B cell (primary cell): ENCODE measurements at regions not wholly inside any gene's neighbourhood (a gene's known extent, or its start where the extent isn't known, plus 50 kb on each side); places are given as distances from the start of the nearest gene placed in this dataset.

Experiments
- ATAC-seq: fragments of 200-7000 bp; cut with Tn5 transposase; one replicate; pipeline ENCODE4 v1.10.0; 2021; ENCODE audit warnings: low read depth, mild to moderate bottlenecking, moderate number of reproducible peaks, moderate library complexity
- CTCF ChIA-PET: fragments of 350-600 bp; sonication (Branson Sonifier 250); formaldehyde crosslinking; loops from one replicate; lab custom pipeline; 2021; ENCODE audit warnings: antibody characterized with exemption, inconsistent platforms; lab: Charles Lee
- POLR2A ChIA-PET: fragments of 350-600 bp; sonication (Branson Sonifier 250); formaldehyde crosslinking; loops from one replicate; lab custom pipeline; 2021; ENCODE audit warnings: antibody characterized with exemption; lab: Charles Lee
- DNase-seq: peaks from one replicate; pipeline ENCODE4 v3.0.0; 2013
- H2AFZ ChIP-seq: 2 replicates; pipeline ENCODE4 v1.6.1; 2012; ENCODE audit warnings: mild to moderate bottlenecking, low read depth, low read length; ENCODE audit not compliant: insufficient read depth, poor library complexity, severe bottlenecking
- H3K27ac ChIP-seq, 2 donors: 1 replicate in 1 of 2; 2 replicates in 1 of 2; pipeline ENCODE4 v1.5.1; 2012 to 2013; ENCODE audit warnings: low read length in 2 of 2, mild to moderate bottlenecking in 2 of 2, moderate library complexity in 1 of 2
- H3K27me3 ChIP-seq, 4 experiments: fragments of 200-600 bp in 1 of 4; sonication (generic) in 1 of 4; replicated peaks in 1 of 4; 1 replicate in 2 of 4; 2 replicates in 2 of 4; pipeline versions ENCODE4 v1.6.1 to v1.7.0; 2013 to 2016; ENCODE audit warnings: low read length in 3 of 4, mild to moderate bottlenecking in 2 of 4, mixed read lengths in 1 of 4, moderate library complexity in 1 of 4; ENCODE audit not compliant: insufficient read depth in 4 of 4, control insufficient read depth in 3 of 4; ENCODE audit errors: control extremely low read depth in 1 of 4
- H3K36me3 ChIP-seq, 2 experiments: replicated peaks in 1 of 2; 1 replicate in 1 of 2; 2 replicates in 1 of 2; pipeline versions ENCODE4 v1.6.1 to v1.7.1; 2013; ENCODE audit warnings: low read length in 1 of 2; ENCODE audit not compliant: insufficient read depth in 2 of 2, control insufficient read depth in 1 of 2; ENCODE audit errors: control extremely low read depth in 1 of 2, extremely low read depth in 1 of 2
- H3K4me1 ChIP-seq, 2 donors: fragments of 200-600 bp in 1 of 2; sonication (generic) in 1 of 2; 1 replicate in 1 of 2; 2 replicates in 1 of 2; pipeline versions ENCODE4 v1.5.1 to v1.6.1; 2013 to 2017; ENCODE audit warnings: low read length in 2 of 2; ENCODE audit not compliant: control insufficient read depth in 2 of 2, insufficient read depth in 2 of 2
- H3K4me2 ChIP-seq: replicated peaks from 2 replicates; pipeline ENCODE3; 2012; ENCODE audit warnings: mild to moderate bottlenecking, low read depth, low read length; ENCODE audit not compliant: poor library complexity, severe bottlenecking
- H3K4me3 ChIP-seq, 5 experiments: fragments of 200-600 bp in 1 of 5; sonication (generic) in 1 of 5; 1 replicate in 3 of 5; 2 replicates in 2 of 5; pipeline versions ENCODE4 v1.5.1 to v1.7.0; 2011 to 2016; ENCODE audit warnings: low read length in 4 of 5, mild to moderate bottlenecking in 4 of 5, low read depth in 2 of 5, control low read depth in 1 of 5, moderate library complexity in 1 of 5; ENCODE audit not compliant: insufficient read depth in 1 of 5; ENCODE audit errors: control extremely low read depth in 1 of 5, extremely low read depth in 1 of 5
- H3K79me2 ChIP-seq: fragments of 200-600 bp; sonication (generic); one replicate; pipeline ENCODE4 v1.6.0; 2016; ENCODE audit warnings: low read length; ENCODE audit not compliant: control insufficient read depth, insufficient read depth
- H3K9ac ChIP-seq: fragments of 200-600 bp; sonication (generic); 2 replicates; pipeline ENCODE4 v1.6.1; 2017; ENCODE audit warnings: mild to moderate bottlenecking, low read length, moderate library complexity
- H3K9me3 ChIP-seq, 3 donors: one replicate each; pipeline versions ENCODE4 v1.6.1 to v1.7.1; 2013; ENCODE audit warnings: low read length in 2 of 3; ENCODE audit not compliant: control insufficient read depth in 2 of 3, insufficient read depth in 1 of 3; ENCODE audit errors: control extremely low read depth in 1 of 3
- H4K20me1 ChIP-seq: 2 replicates; pipeline ENCODE4 v1.6.0; 2012; ENCODE audit warnings: mild to moderate bottlenecking, low read length; ENCODE audit not compliant: insufficient read depth, control insufficient read depth, poor library complexity, severe bottlenecking
- H3K27ac Mint-ChIP-seq: one replicate; pipeline ENCODE4 v1.8.0; 2021; ENCODE audit warnings: mixed read lengths
- H3K27me3 Mint-ChIP-seq: one replicate; pipeline ENCODE4 v1.8.0; 2021; ENCODE audit warnings: mixed read lengths
- H3K4me1 Mint-ChIP-seq: one replicate; pipeline ENCODE4 v1.8.0; 2021; ENCODE audit warnings: mixed read lengths
- H3K4me3 Mint-ChIP-seq: one replicate; pipeline ENCODE4 v1.8.0; 2021; ENCODE audit warnings: mixed read lengths
- H3K9me3 Mint-ChIP-seq: one replicate; pipeline ENCODE4 v1.8.0; 2022; ENCODE audit warnings: mixed read lengths; ENCODE audit not compliant: insufficient read depth
- EZH2 ChIP-seq: IDR thresholded peaks from 2 replicates; pipeline ENCODE4 v1.6.1; 2012; ENCODE audit warnings: borderline replicate concordance, low read depth, mild to moderate bottlenecking, moderate library complexity, low read length; ENCODE audit not compliant: insufficient read depth, poor library complexity, severe bottlenecking
- WGBS: methylation state at CpG from one replicate; pipeline ENCODE4 v1.1.5; 2013; ENCODE audit warnings: missing lambda C conversion rate; ENCODE audit not compliant: insufficient coverage; 5-methylcytosine and 5-hydroxymethylcytosine counted together
- intact Hi-C: fragments of 100-400 bp; cut with micrococcal nuclease; formaldehyde crosslinking; loops from one replicate; pipeline ENCODE4 v1.10.0; 2022
- TF ChIP-seq, protein P1 (sequence below): fragments of 200-600 bp; IDR thresholded peaks from one replicate; pipeline ENCODE4 v1.8.0; 2022; ENCODE audit warnings: antibody characterized with exemption, mild to moderate bottlenecking

DNA sequence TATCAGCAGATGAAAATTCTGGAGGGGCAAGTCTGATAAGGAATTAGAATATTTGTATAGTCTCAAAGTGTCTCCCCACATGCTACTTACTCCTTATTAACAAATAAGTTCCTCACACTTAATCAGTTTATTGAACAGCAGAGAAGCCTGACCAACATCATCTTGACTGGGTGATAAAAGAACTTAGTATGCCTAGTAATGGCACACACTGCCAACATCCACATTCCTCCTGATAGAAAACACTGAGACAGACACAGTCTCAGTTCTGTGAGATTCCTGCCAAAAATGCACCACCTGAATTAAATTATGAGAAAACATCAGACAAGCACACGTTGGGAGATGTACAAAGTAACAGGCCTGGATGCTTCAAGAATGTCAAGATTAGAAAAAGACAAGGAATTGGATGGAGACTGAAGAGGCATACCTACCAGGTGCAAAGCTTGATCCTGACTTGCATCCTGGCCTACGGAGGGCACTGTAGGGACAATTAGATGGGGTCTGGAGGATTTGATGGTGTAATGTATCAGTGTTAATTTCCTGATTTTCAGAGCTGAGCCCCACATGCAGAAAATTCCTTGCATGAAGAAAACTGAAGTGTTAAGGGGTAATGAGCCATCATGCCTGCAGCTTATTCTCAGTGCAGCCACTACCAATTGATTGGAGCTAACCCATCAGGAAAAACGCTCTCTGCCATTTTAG is 200.4 kb upstream of the SH3BP4 start:
- POLR2A ChIA-PET, result no interaction called here
- TF ChIP-seq, protein P1, sequence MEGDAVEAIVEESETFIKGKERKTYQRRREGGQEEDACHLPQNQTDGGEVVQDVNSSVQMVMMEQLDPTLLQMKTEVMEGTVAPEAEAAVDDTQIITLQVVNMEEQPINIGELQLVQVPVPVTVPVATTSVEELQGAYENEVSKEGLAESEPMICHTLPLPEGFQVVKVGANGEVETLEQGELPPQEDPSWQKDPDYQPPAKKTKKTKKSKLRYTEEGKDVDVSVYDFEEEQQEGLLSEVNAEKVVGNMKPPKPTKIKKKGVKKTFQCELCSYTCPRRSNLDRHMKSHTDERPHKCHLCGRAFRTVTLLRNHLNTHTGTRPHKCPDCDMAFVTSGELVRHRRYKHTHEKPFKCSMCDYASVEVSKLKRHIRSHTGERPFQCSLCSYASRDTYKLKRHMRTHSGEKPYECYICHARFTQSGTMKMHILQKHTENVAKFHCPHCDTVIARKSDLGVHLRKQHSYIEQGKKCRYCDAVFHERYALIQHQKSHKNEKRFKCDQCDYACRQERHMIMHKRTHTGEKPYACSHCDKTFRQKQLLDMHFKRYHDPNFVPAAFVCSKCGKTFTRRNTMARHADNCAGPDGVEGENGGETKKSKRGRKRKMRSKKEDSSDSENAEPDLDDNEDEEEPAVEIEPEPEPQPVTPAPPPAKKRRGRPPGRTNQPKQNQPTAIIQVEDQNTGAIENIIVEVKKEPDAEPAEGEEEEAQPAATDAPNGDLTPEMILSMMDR, result no peak
- TF ChIP-seq EZH2, result no peak

DNA sequence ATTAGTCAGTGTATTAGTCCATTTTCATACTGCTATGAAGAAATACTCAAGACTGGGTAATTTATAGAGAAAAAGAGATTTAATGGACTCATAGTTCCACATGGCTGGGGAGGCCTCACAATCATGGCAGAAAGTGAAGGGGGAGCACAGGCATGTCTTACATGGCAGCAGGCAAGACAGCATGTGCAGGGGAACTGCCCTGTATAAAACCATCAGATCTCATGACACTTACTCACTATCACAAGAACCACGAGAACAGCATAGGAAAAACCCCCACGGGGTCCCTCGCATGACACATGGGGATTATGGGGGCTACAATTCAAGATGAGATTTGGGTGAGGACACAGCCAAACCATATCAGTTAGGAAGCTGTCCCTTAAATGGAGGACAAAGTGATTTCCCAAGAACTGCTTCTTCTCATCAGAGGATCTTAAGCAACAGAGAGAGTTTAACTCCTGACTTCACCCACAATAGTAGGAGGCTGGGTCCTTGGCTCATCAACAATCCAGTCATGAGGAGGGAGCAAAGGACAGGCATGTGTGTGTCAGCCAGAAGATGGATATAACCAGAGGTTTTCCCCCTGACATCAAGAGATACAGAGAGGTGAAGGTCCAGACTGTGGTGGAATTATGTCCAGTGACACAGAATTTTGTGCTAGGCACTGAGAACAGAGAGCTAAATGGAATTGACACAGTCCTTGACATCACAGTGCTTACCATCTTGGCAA is 203.8 kb upstream of the SH3BP4 start:
- H4K20me1 ChIP-seq, result no peaks in the 10 kb centered on the region
- no peak overlapping the region for H3K27ac Mint-ChIP-seq
- no peaks in the 10 kb centered on the region for H3K4me1 ChIP-seq
- H2AFZ ChIP-seq, result no peak overlapping the region
- H3K9ac ChIP-seq, result no peak overlapping the region
- peaks cover 21% of the 10 kb centered on the region for H3K27me3 Mint-ChIP-seq
- TF ChIP-seq, protein P1, result no peak
- no peak for TF ChIP-seq EZH2
- no peak overlapping the region for H3K4me3 Mint-ChIP-seq
- no peak overlapping the region for H3K27ac ChIP-seq
- H3K9me3 Mint-ChIP-seq, result peaks cover 3% of the 10 kb centered on the region
- ChIA-PET POLR2A (no interaction called here), CTCF (no interaction called here)
- ATAC-seq (no peak), DNase-seq (no peak)
- intact Hi-C loops, result no loop called here
- H3K79me2 ChIP-seq, result no peaks in the 10 kb centered on the region
- H3K27me3 ChIP-seq, result no peaks in the 10 kb centered on the region
- no peaks in the 10 kb centered on the region for H3K4me1 Mint-ChIP-seq
- no peak overlapping the region for H3K4me3 ChIP-seq
- H3K4me2 ChIP-seq, result no peak overlapping the region
- H3K9me3 ChIP-seq, result no peaks in the 10 kb centered on the region
- 50% methylated on average over 2 of the region's 3 CpGs for WGBS
- H3K36me3 ChIP-seq, result no peaks in the 10 kb centered on the region

More for the DNA sequence above, 200.4 kb upstream of the SH3BP4 start:
- H3K27ac Mint-ChIP-seq, result no peak overlapping the region
- Histone ChIP-seq H3K27ac (no peak overlapping the region), H3K4me2 (no peak overlapping the region), H3K4me3 (no peak overlapping the region), H3K27me3 (no peaks in the 10 kb centered on the region), H3K36me3 (no peaks in the 10 kb centered on the region), H2AFZ (no peak overlapping the region), H3K9ac (no peak overlapping the region), H4K20me1 (no peaks in the 10 kb centered on the region), H3K4me1 (no peaks in the 10 kb centered on the region), H3K9me3 (no peaks in the 10 kb centered on the region), H3K79me2 (no peaks in the 10 kb centered on the region)
- no peak for DNase-seq
- CTCF ChIA-PET, result interaction anchor here (0.6 kb wide), 1 partner anchor 15 kb away, joined by 3 read pairs; no protein-coding TSS in a partner anchor
- WGBS, result 76% methylated on average over 2 of the region's 3 CpGs
- intact Hi-C loops, result no loop called here
- H3K27me3 Mint-ChIP-seq, result peaks cover 11% of the 10 kb centered on the region
- H3K9me3 Mint-ChIP-seq, result no peaks in the 10 kb centered on the region
- H3K4me3 Mint-ChIP-seq, result no peak overlapping the region
- no peak for ATAC-seq
- H3K4me1 Mint-ChIP-seq, result no peaks in the 10 kb centered on the region
